ENCODE measurements at regions not wholly inside any gene's neighbourhood (a gene's known extent, or its start where the extent isn't known, plus 50 kb on each side); places are given as distances from the start of the nearest gene placed in this dataset.
"Not testable (repeated sequence)": the region's sequence is repeated elsewhere in the genome, so short reads cannot be mapped to it uniquely, and the experiment has no call there.

- H4K12ac ChIP-seq (ENCODE audit: low read depth, low read length); H3K9ac ChIP-seq (ENCODE audit: low read length); H2AK5ac ChIP-seq (ENCODE audit: low read length); H3K27me3 ChIP-seq (ENCODE audit: insufficient read depth, low read length); H4K8ac ChIP-seq (ENCODE audit: low read depth, low read length); H3K36me3 ChIP-seq (ENCODE audit: control insufficient read depth in 1 of 2, insufficient read depth in 2 of 2, low read length in 2 of 2); H3K18ac ChIP-seq (ENCODE audit: low read length); H2BK120ac ChIP-seq (ENCODE audit: insufficient read depth, low read length, poor library complexity); H2BK5ac ChIP-seq (ENCODE audit: low read depth, low read length, poor library complexity); H2BK12ac ChIP-seq (ENCODE audit: low read length); H3K4ac ChIP-seq (ENCODE audit: low read depth, low read length); H3K9me3 ChIP-seq (ENCODE audit: insufficient read depth, low read depth, low read length); H3K14ac ChIP-seq (ENCODE audit: low read length); H3K79me2 ChIP-seq (ENCODE audit: control insufficient read depth, insufficient read depth, low read length, poor library complexity); H3K4me2 ChIP-seq (ENCODE audit: low read length); H3K23ac ChIP-seq (ENCODE audit: low read length); DNase-seq; H3K4me3 ChIP-seq (ENCODE audit: low read depth, low read length); H2AFZ ChIP-seq (ENCODE audit: insufficient read depth, low read length, poor library complexity); H3K27ac ChIP-seq (ENCODE audit: low read depth, low read length); H3K4me1 ChIP-seq (ENCODE audit: control insufficient read depth in 1 of 2, insufficient read depth in 2 of 2, low read length in 2 of 2); H3K79me1 ChIP-seq (ENCODE audit: low read length); H4K91ac ChIP-seq (ENCODE audit: low read depth, low read length): not testable (repeated sequence)
- no CpG with 5 or more reads among the region's 13 CpGs for WGBS (ENCODE audit: extremely low coverage, insufficient coverage, insufficient read length)
These were observed 1506.3 kb downstream of the FAM181B start for GRCh38 chr11:81227409-81227808.

- H3K79me2 ChIP-seq (ENCODE audit: control insufficient read depth, insufficient read depth, low read length, poor library complexity), result no peaks in the 10 kb centered on the region
- no peak overlapping the region for H3K4me2 ChIP-seq (ENCODE audit: low read length)
- no peaks in the 10 kb centered on the region for H3K36me3 ChIP-seq (ENCODE audit: control insufficient read depth in 1 of 2, insufficient read depth in 2 of 2, low read length in 2 of 2)
- no peak overlapping the region for H2BK12ac ChIP-seq (ENCODE audit: low read length)
- H4K8ac ChIP-seq (ENCODE audit: low read depth, low read length), result no peak overlapping the region
- no peaks in the 10 kb centered on the region for H3K4me1 ChIP-seq (ENCODE audit: control insufficient read depth in 1 of 2, insufficient read depth in 2 of 2, low read length in 2 of 2)
- no peaks in the 10 kb centered on the region for H3K9me3 ChIP-seq (ENCODE audit: insufficient read depth, low read depth, low read length)
- H3K18ac ChIP-seq (ENCODE audit: low read length), result no peak overlapping the region
- no peak overlapping the region for H3K9ac ChIP-seq (ENCODE audit: low read length)
- H2AK5ac ChIP-seq (ENCODE audit: low read length), result no peak overlapping the region
- H3K27ac ChIP-seq (ENCODE audit: low read depth, low read length), result no peak overlapping the region
- H3K4me3 ChIP-seq (ENCODE audit: low read depth, low read length), result no peak overlapping the region
- no peaks in the 10 kb centered on the region for H3K79me1 ChIP-seq (ENCODE audit: low read length)
- no peaks in the 10 kb centered on the region for H3K27me3 ChIP-seq (ENCODE audit: insufficient read depth, low read length)
- WGBS (ENCODE audit: extremely low coverage, insufficient coverage, insufficient read length), result no CpG with 5 or more reads among the region's 3 CpGs
- no peak overlapping the region for H2BK120ac ChIP-seq (ENCODE audit: insufficient read depth, low read length, poor library complexity)
- no peak overlapping the region for H3K4ac ChIP-seq (ENCODE audit: low read depth, low read length)
- no peak overlapping the region for H3K23ac ChIP-seq (ENCODE audit: low read length)
- no peak overlapping the region for H4K91ac ChIP-seq (ENCODE audit: low read depth, low read length)
- no peak overlapping the region for H3K14ac ChIP-seq (ENCODE audit: low read length)
- H4K12ac ChIP-seq (ENCODE audit: low read depth, low read length), result no peak overlapping the region
- H2AFZ ChIP-seq (ENCODE audit: insufficient read depth, low read length, poor library complexity), result no peak overlapping the region
- H2BK5ac ChIP-seq (ENCODE audit: low read depth, low read length, poor library complexity), result no peak overlapping the region
- no peak for DNase-seq
These were observed 1509.3 kb downstream of the FAM181B start for GRCh38 chr11:81224396-81224795.

- H4K12ac ChIP-seq (ENCODE audit: low read depth, low read length), result no peak overlapping the region
- DNase-seq, result no peak
- H2AK5ac ChIP-seq (ENCODE audit: low read length), result no peak overlapping the region
- no peak overlapping the region for H4K8ac ChIP-seq (ENCODE audit: low read depth, low read length)
- no peaks in the 10 kb centered on the region for H3K79me2 ChIP-seq (ENCODE audit: control insufficient read depth, insufficient read depth, low read length, poor library complexity)
- H3K79me1 ChIP-seq (ENCODE audit: low read length), result no peaks in the 10 kb centered on the region
- no peaks in the 10 kb centered on the region for H3K4me1 ChIP-seq (ENCODE audit: control insufficient read depth in 1 of 2, insufficient read depth in 2 of 2, low read length in 2 of 2)
- no peak overlapping the region for H2AFZ ChIP-seq (ENCODE audit: insufficient read depth, low read length, poor library complexity)
- H3K9me3 ChIP-seq (ENCODE audit: insufficient read depth, low read depth, low read length), result no peaks in the 10 kb centered on the region
- H2BK12ac ChIP-seq (ENCODE audit: low read length), result no peak overlapping the region
- H3K4ac ChIP-seq (ENCODE audit: low read depth, low read length), result no peak overlapping the region
- no peak overlapping the region for H3K18ac ChIP-seq (ENCODE audit: low read length)
- no CpG with 5 or more reads among the region's 3 CpGs for WGBS (ENCODE audit: extremely low coverage, insufficient coverage, insufficient read length)
- H3K23ac ChIP-seq (ENCODE audit: low read length), result no peak overlapping the region
- H4K91ac ChIP-seq (ENCODE audit: low read depth, low read length), result no peak overlapping the region
- H3K4me3 ChIP-seq (ENCODE audit: low read depth, low read length), result no peak overlapping the region
- no peak overlapping the region for H2BK120ac ChIP-seq (ENCODE audit: insufficient read depth, low read length, poor library complexity)
- no peak overlapping the region for H3K9ac ChIP-seq (ENCODE audit: low read length)
- H3K36me3 ChIP-seq (ENCODE audit: control insufficient read depth in 1 of 2, insufficient read depth in 2 of 2, low read length in 2 of 2), result no peaks in the 10 kb centered on the region
- H2BK5ac ChIP-seq (ENCODE audit: low read depth, low read length, poor library complexity), result no peak overlapping the region
- H3K4me2 ChIP-seq (ENCODE audit: low read length), result no peak overlapping the region
- no peaks in the 10 kb centered on the region for H3K27me3 ChIP-seq (ENCODE audit: insufficient read depth, low read length)
- no peak overlapping the region for H3K27ac ChIP-seq (ENCODE audit: low read depth, low read length)
- no peak overlapping the region for H3K14ac ChIP-seq (ENCODE audit: low read length)
These were observed 1511.2 kb downstream of the FAM181B start for GRCh38 chr11:81222491-81222890.

- no peaks in the 10 kb centered on the region for H3K79me1 ChIP-seq (ENCODE audit: low read length)
- no peaks in the 10 kb centered on the region for H3K27me3 ChIP-seq (ENCODE audit: insufficient read depth, low read length)
- H3K4me1 ChIP-seq (ENCODE audit: control insufficient read depth in 1 of 2, insufficient read depth in 2 of 2, low read length in 2 of 2), result no peaks in the 10 kb centered on the region
- no peaks in the 10 kb centered on the region for H3K79me2 ChIP-seq (ENCODE audit: control insufficient read depth, insufficient read depth, low read length, poor library complexity)
- H3K23ac ChIP-seq (ENCODE audit: low read length), result no peak overlapping the region
- WGBS (ENCODE audit: extremely low coverage, insufficient coverage, insufficient read length), result no CpG with 5 or more reads among the region's 9 CpGs
- no peak overlapping the region for H3K9ac ChIP-seq (ENCODE audit: low read length)
- no peak overlapping the region for H2AK5ac ChIP-seq (ENCODE audit: low read length)
- no peaks in the 10 kb centered on the region for H3K36me3 ChIP-seq (ENCODE audit: control insufficient read depth in 1 of 2, insufficient read depth in 2 of 2, low read length in 2 of 2)
- H4K91ac ChIP-seq (ENCODE audit: low read depth, low read length), result no peak overlapping the region
- no peak overlapping the region for H2BK5ac ChIP-seq (ENCODE audit: low read depth, low read length, poor library complexity)
- no peak overlapping the region for H3K14ac ChIP-seq (ENCODE audit: low read length)
- H2BK12ac ChIP-seq (ENCODE audit: low read length), result no peak overlapping the region
- H2BK120ac ChIP-seq (ENCODE audit: insufficient read depth, low read length, poor library complexity), result no peak overlapping the region
- H3K9me3 ChIP-seq (ENCODE audit: insufficient read depth, low read depth, low read length), result no peaks in the 10 kb centered on the region
- H3K4ac ChIP-seq (ENCODE audit: low read depth, low read length), result no peak overlapping the region
- H4K8ac ChIP-seq (ENCODE audit: low read depth, low read length), result no peak overlapping the region
- no peak overlapping the region for H4K12ac ChIP-seq (ENCODE audit: low read depth, low read length)
- H3K4me3 ChIP-seq (ENCODE audit: low read depth, low read length), result no peak overlapping the region
- H3K18ac ChIP-seq (ENCODE audit: low read length), result no peak overlapping the region
- DNase-seq, result no peak
- no peak overlapping the region for H2AFZ ChIP-seq (ENCODE audit: insufficient read depth, low read length, poor library complexity)
- H3K4me2 ChIP-seq (ENCODE audit: low read length), result no peak overlapping the region
- H3K27ac ChIP-seq (ENCODE audit: low read depth, low read length), result no peak overlapping the region
These were observed 1513.3 kb downstream of the FAM181B start for GRCh38 chr11:81220146-81220895.

All from trophoblast cell (in vitro differentiated cells and primary cell).